H1 (cell line): ENCODE measurements at regions not wholly inside any gene's neighbourhood (a gene's known extent, or its start where the extent isn't known, plus 50 kb on each side); places are given as distances from the start of the nearest gene placed in this dataset.

Experiments used
- GTF2F1 ChIP-seq: IDR thresholded peaks from 2 replicates; pipeline ENCODE4 v1.6.1; 2012; ENCODE audit warnings: low read depth, low read length, improper control_type of control experiment, borderline replicate concordance
- HDAC2 ChIP-seq, 2 experiments: fragments of 300-600 bp in 1 of 2; sonication (generic) in 1 of 2; IDR thresholded peaks; 2 replicates each; pipeline ENCODE4 v1.6.1; 2011 to 2012; ENCODE audit warnings: low read depth in 2 of 2, low read length in 2 of 2, mild to moderate bottlenecking in 2 of 2, moderate library complexity in 2 of 2, borderline replicate concordance in 1 of 2, inconsistent platforms in 1 of 2
- JUND ChIP-seq: IDR thresholded peaks from 2 replicates; pipeline ENCODE4 v1.6.1; 2011; ENCODE audit warnings: mild to moderate bottlenecking, improper control_type of control experiment, low read length
- NANOG ChIP-seq: IDR thresholded peaks from 2 replicates; pipeline ENCODE4 v1.6.1; 2011; ENCODE audit warnings: low read length, low read depth, mild to moderate bottlenecking, inconsistent platforms; ENCODE audit not compliant: insufficient read depth, poor library complexity, severe bottlenecking
- POLR2A ChIP-seq, 2 experiments: IDR thresholded peaks; 1 replicate in 1 of 2; 2 replicates in 1 of 2; pipeline ENCODE4 v1.6.1; 2011; ENCODE audit warnings: low read depth in 2 of 2, low read length in 2 of 2, mild to moderate bottlenecking in 2 of 2; ENCODE audit errors: control extremely low read depth in 1 of 2
- POLR2AphosphoS5 ChIP-seq: IDR thresholded peaks from 2 replicates; pipeline ENCODE4 v1.6.1; 2011; ENCODE audit warnings: low read depth, low read length
- SP2 ChIP-seq: IDR thresholded peaks from 2 replicates; pipeline ENCODE4 v1.6.1; 2012; ENCODE audit warnings: mild to moderate bottlenecking, low read length, inconsistent platforms
- YY1 ChIP-seq: IDR thresholded peaks from 2 replicates; pipeline ENCODE4 v1.6.1; 2011; ENCODE audit warnings: low read depth, mild to moderate bottlenecking, low read length
- ZNF274 ChIP-seq: IDR thresholded peaks from 2 replicates; pipeline ENCODE4 v1.7.0; 2012; ENCODE audit warnings: low read length, borderline replicate concordance; ENCODE audit errors: extremely low read depth
- TF ChIP-seq, protein P1 (sequence below), 3 experiments: IDR thresholded peaks; 1 replicate in 2 of 3; 2 replicates in 1 of 3; pipeline versions ENCODE4 v1.5.1 to v1.6.1; 2011; ENCODE audit warnings: low read length in 3 of 3, mild to moderate bottlenecking in 3 of 3, inconsistent platforms in 2 of 3, low read depth in 1 of 3, moderate library complexity in 1 of 3; ENCODE audit not compliant: insufficient read depth in 1 of 3; ENCODE audit errors: control extremely low read depth in 1 of 3

DNA sequence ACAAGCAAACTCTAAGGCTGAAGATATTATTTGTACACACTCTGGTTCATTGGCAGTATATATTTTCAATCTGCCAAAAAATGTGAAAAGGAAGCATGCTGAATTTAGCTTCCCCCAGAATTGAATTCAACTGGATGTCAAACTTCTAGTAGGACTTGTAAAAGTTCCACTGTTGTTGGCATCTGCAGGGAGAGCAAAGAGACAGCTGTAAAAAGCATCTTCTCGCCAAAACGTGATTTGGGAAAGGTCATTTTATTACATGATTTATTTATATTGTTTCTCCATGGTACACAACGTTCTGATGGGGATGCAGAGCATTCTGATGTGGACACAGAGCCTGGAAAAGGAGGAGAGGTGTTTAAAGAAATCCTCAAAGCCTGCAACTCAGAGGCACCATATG, 196.7 kb upstream of the ADAMTS9 start:
- TF ChIP-seq, protein P1, sequence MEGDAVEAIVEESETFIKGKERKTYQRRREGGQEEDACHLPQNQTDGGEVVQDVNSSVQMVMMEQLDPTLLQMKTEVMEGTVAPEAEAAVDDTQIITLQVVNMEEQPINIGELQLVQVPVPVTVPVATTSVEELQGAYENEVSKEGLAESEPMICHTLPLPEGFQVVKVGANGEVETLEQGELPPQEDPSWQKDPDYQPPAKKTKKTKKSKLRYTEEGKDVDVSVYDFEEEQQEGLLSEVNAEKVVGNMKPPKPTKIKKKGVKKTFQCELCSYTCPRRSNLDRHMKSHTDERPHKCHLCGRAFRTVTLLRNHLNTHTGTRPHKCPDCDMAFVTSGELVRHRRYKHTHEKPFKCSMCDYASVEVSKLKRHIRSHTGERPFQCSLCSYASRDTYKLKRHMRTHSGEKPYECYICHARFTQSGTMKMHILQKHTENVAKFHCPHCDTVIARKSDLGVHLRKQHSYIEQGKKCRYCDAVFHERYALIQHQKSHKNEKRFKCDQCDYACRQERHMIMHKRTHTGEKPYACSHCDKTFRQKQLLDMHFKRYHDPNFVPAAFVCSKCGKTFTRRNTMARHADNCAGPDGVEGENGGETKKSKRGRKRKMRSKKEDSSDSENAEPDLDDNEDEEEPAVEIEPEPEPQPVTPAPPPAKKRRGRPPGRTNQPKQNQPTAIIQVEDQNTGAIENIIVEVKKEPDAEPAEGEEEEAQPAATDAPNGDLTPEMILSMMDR (IDR thresholded peaks at IDR 0.05; ENCODE audit: control extremely low read depth in 1 of 3, insufficient read depth in 1 of 3, low read depth in 1 of 3, low read length in 3 of 3), result no peak
- TF ChIP-seq POLR2AphosphoS5 (no peak), POLR2A (IDR thresholded peaks at IDR 0.05; ENCODE audit: control extremely low read depth in 1 of 2, low read depth in 2 of 2, low read length in 2 of 2) (no peak), ZNF274 (no peak), YY1 (no peak), SP2 (no peak), HDAC2 (IDR thresholded peaks at IDR 0.05; ENCODE audit: borderline replicate concordance in 1 of 2, low read depth in 2 of 2, low read length in 2 of 2) (no peak), JUND (no peak), NANOG (no peak), GTF2F1 (no peak)
